A549 (cell line): ENCODE measurements at regions not wholly inside any gene's neighbourhood (a gene's known extent, or its start where the extent isn't known, plus 50 kb on each side); places are given as distances from the start of the nearest gene placed in this dataset.

Experiments used
- BHLHE40 ChIP-seq: IDR thresholded peaks from 2 replicates; pipeline ENCODE4 v1.6.1; 2012; ENCODE audit warnings: low read depth, low read length, inconsistent platforms
- CTCF ChIP-seq: fragments of >200 bp; sonication (Bioruptor Twin); formaldehyde crosslinking; IDR thresholded peaks from 3 replicates; pipeline ENCODE4 v1.5.1; 2016
- RFX5 ChIP-seq: fragments of 450-650 bp; IDR thresholded peaks from 2 replicates; pipeline ENCODE4 v1.7.1; 2014; ENCODE audit warnings: antibody characterized with exemption, mild to moderate bottlenecking, moderate library complexity
- SREBF2 ChIP-seq: fragments of 450-650 bp; IDR thresholded peaks from 2 replicates; pipeline ENCODE4 v1.6.1; 2014; ENCODE audit warnings: mild to moderate bottlenecking, moderate library complexity
- TF ChIP-seq, protein P1 (sequence below): fragments of 150-350 bp; IDR thresholded peaks from 2 replicates; pipeline ENCODE4 v1.6.1; 2014; ENCODE audit warnings: low read depth, mild to moderate bottlenecking, low read length

DNA sequence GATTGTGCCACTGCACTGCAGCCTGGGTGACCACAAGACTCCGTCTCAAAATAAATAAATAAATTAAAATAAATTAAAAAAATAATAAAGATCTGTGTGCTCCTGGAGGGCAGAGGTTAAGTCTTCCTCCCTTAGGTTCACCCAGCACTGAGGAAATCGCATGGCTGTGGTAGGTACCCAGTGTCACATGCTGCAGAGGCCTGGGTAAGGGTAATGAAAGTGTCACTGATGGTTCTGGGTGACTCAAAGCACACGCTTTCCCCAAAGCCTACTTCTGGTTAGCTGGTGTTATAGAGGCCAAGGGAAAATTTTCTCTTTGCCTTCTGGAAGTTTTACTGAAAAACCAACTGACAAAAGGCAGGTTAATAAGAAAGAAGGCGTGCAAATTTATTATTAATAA lies 88.8 kb upstream of the ITGB1 start:
- no peak for TF ChIP-seq BHLHE40
- TF ChIP-seq CTCF = no peak
- no peak for TF ChIP-seq RFX5
- TF ChIP-seq SREBF2 = no peak
- TF ChIP-seq, protein P1, sequence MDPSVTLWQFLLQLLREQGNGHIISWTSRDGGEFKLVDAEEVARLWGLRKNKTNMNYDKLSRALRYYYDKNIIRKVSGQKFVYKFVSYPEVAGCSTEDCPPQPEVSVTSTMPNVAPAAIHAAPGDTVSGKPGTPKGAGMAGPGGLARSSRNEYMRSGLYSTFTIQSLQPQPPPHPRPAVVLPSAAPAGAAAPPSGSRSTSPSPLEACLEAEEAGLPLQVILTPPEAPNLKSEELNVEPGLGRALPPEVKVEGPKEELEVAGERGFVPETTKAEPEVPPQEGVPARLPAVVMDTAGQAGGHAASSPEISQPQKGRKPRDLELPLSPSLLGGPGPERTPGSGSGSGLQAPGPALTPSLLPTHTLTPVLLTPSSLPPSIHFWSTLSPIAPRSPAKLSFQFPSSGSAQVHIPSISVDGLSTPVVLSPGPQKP = no peak
